ENCODE measurements at regions not wholly inside any gene's neighbourhood (a gene's known extent, or its start where the extent isn't known, plus 50 kb on each side); places are given as distances from the start of the nearest gene placed in this dataset.

GRCh38 chr17:68753985-68754769, 153.0 kb upstream of the FAM20A start:
- peaks cover 4% of the 10 kb centered on the region for H3K27me3 Mint-ChIP-seq (ENCODE audit: insufficient read depth)

GRCh38 chr17:68750208-68750562, 149.0 kb upstream of the FAM20A start:
- H3K27ac Mint-ChIP-seq: no peak overlapping the region
- no peak overlapping the region for H3K4me3 Mint-ChIP-seq
- H3K36me3 Mint-ChIP-seq (ENCODE audit: low read depth): no peaks in the 10 kb centered on the region
- H3K9me3 Mint-ChIP-seq: no peaks in the 10 kb centered on the region
- no peaks in the 10 kb centered on the region for H3K4me1 Mint-ChIP-seq (ENCODE audit: low read depth)
- H3K27me3 Mint-ChIP-seq (ENCODE audit: insufficient read depth): peaks cover 6% of the 10 kb centered on the region
- TF ChIP-seq CTCF (IDR thresholded peaks at IDR 0.05): no peak
- DNase-seq: no peak

More at GRCh38 chr17:68753985-68754769, 153.0 kb upstream of the FAM20A start:
- H3K27ac Mint-ChIP-seq: no peak overlapping the region
- H3K4me1 Mint-ChIP-seq (ENCODE audit: low read depth): peaks cover 5% of the 10 kb centered on the region
- no peak overlapping the region for H3K4me3 Mint-ChIP-seq
- no peaks in the 10 kb centered on the region for H3K36me3 Mint-ChIP-seq (ENCODE audit: low read depth)
- no peak for DNase-seq
- H3K9me3 Mint-ChIP-seq: no peaks in the 10 kb centered on the region
- no peak for TF ChIP-seq CTCF (IDR thresholded peaks at IDR 0.05)

GRCh38 chr17:68749349-68750207, 148.4 kb upstream of the FAM20A start:
- H3K9me3 Mint-ChIP-seq: no peaks in the 10 kb centered on the region
- H3K4me3 Mint-ChIP-seq: no peak overlapping the region
- H3K4me1 Mint-ChIP-seq (ENCODE audit: low read depth): no peaks in the 10 kb centered on the region
- peaks cover 6% of the 10 kb centered on the region for H3K27me3 Mint-ChIP-seq (ENCODE audit: insufficient read depth)
- no peak overlapping the region for H3K27ac Mint-ChIP-seq
- no peak for DNase-seq
- no peaks in the 10 kb centered on the region for H3K36me3 Mint-ChIP-seq (ENCODE audit: low read depth)
- TF ChIP-seq CTCF (IDR thresholded peaks at IDR 0.05): no peak

GRCh38 chr17:68748381-68748780, 147.2 kb upstream of the FAM20A start:
- Mint-ChIP-seq H3K4me3 (no peak overlapping the region), H3K27me3 (ENCODE audit: insufficient read depth) (peaks cover 6% of the 10 kb centered on the region), H3K27ac (no peak overlapping the region), H3K9me3 (no peaks in the 10 kb centered on the region), H3K4me1 (ENCODE audit: low read depth) (no peaks in the 10 kb centered on the region), H3K36me3 (ENCODE audit: low read depth) (no peaks in the 10 kb centered on the region)
- no peak for DNase-seq
- no peak for TF ChIP-seq CTCF (IDR thresholded peaks at IDR 0.05)

- no peaks in the 10 kb centered on the region for H3K36me3 Mint-ChIP-seq (ENCODE audit: low read depth)
- no peak overlapping the region for H3K4me3 Mint-ChIP-seq
- no peak overlapping the region for H3K27ac Mint-ChIP-seq
- H3K9me3 Mint-ChIP-seq: peaks cover 6% of the 10 kb centered on the region
- peak; percentile 32; the same call in 1 of the 2 replicates for TF ChIP-seq CTCF (IDR thresholded peaks at IDR 0.05)
- DNase-seq: no peak
- H3K27me3 Mint-ChIP-seq (ENCODE audit: insufficient read depth): peaks cover 6% of the 10 kb centered on the region
- no peaks in the 10 kb centered on the region for H3K4me1 Mint-ChIP-seq (ENCODE audit: low read depth)
These were observed 139.6 kb upstream of the FAM20A start for GRCh38 chr17:68740555-68741447.
